Loucy (cell line): ENCODE measurements at regions not wholly inside any gene's neighbourhood (a gene's known extent, or its start where the extent isn't known, plus 50 kb on each side); places are given as distances from the start of the nearest gene placed in this dataset.

ENCODE experiments used
- EZH2phosphoT487 ChIP-seq: fragments of 200-600 bp; IDR thresholded peaks from 2 replicates; pipeline ENCODE4 v1.6.1; 2018; ENCODE audit warnings: antibody characterized with exemption, mild to moderate bottlenecking, moderate library complexity, borderline replicate concordance
- TF ChIP-seq, protein P1 (sequence below): fragments of 200-600 bp; sonication (generic); conservative IDR thresholded peaks from 2 replicates; pipeline ENCODE4 v1.5.1; 2014; ENCODE audit warnings: mild to moderate bottlenecking, antibody characterized with exemption, low read length

DNA sequence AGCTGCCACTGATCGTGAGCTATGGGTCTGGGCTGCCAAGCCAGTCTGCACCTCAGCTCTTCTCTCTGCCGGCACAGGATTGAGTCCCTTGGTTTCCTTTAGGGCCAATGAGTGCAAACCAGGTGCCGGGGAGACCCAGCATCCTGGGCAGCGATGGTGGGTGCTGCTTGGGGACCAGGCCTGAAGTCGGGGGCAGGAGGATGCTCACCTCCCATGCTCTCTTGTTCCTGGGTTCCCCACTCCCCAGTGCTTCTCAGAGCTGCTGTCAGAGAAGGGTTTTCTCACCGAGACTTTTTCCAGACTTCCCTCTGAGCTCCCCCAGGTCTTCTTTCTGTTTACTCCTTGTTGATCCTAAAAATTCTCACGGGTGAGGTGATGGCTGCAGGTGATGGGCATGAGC is 61.2 kb downstream of the IRX1 start:
- TF ChIP-seq, protein P1, sequence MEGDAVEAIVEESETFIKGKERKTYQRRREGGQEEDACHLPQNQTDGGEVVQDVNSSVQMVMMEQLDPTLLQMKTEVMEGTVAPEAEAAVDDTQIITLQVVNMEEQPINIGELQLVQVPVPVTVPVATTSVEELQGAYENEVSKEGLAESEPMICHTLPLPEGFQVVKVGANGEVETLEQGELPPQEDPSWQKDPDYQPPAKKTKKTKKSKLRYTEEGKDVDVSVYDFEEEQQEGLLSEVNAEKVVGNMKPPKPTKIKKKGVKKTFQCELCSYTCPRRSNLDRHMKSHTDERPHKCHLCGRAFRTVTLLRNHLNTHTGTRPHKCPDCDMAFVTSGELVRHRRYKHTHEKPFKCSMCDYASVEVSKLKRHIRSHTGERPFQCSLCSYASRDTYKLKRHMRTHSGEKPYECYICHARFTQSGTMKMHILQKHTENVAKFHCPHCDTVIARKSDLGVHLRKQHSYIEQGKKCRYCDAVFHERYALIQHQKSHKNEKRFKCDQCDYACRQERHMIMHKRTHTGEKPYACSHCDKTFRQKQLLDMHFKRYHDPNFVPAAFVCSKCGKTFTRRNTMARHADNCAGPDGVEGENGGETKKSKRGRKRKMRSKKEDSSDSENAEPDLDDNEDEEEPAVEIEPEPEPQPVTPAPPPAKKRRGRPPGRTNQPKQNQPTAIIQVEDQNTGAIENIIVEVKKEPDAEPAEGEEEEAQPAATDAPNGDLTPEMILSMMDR, result no peak
- TF ChIP-seq EZH2phosphoT487, result no peak
